ENCODE measurements at regions not wholly inside any gene's neighbourhood (a gene's known extent, or its start where the extent isn't known, plus 50 kb on each side); places are given as distances from the start of the nearest gene placed in this dataset.

GRCh38 chr20:56928007-56928406 is 298.9 kb downstream of the TFAP2C start:
- no peak for DNase-seq (ENCODE audit: low read depth, low spot score)
- H3K4me1 Mint-ChIP-seq = peaks cover 69% of the 10 kb centered on the region
- no peak for TF ChIP-seq CTCF (conservative IDR thresholded peaks at IDR 0.05)
- H3K4me3 Mint-ChIP-seq = peak overlapping the region; percentile 7
- no peaks in the 10 kb centered on the region for H3K36me3 Mint-ChIP-seq (ENCODE audit: low read depth)
- H3K27me3 Mint-ChIP-seq (ENCODE audit: low read depth) = peaks cover 96% of the 10 kb centered on the region
- no peaks in the 10 kb centered on the region for H3K9me3 Mint-ChIP-seq
- no peak overlapping the region for H3K27ac Mint-ChIP-seq (ENCODE audit: unreplicated experiment)

- Mint-ChIP-seq H3K36me3 (ENCODE audit: low read depth) (no peaks in the 10 kb centered on the region), H3K4me1 (peaks cover 70% of the 10 kb centered on the region), H3K9me3 (no peaks in the 10 kb centered on the region), H3K27me3 (ENCODE audit: low read depth) (peaks cover 94% of the 10 kb centered on the region), H3K27ac (ENCODE audit: unreplicated experiment) (no peak overlapping the region), H3K4me3 (no peak overlapping the region)
- no peak for DNase-seq (ENCODE audit: low read depth, low spot score)
- TF ChIP-seq CTCF (conservative IDR thresholded peaks at IDR 0.05) = no peak
Observed at GRCh38 chr20:56929606-56930005, 300.5 kb downstream of the TFAP2C start.

GRCh38 chr20:56930876-56931275 is 301.8 kb downstream of the TFAP2C start:
- H3K27ac Mint-ChIP-seq (ENCODE audit: unreplicated experiment) = no peak overlapping the region
- H3K4me3 Mint-ChIP-seq = peak overlapping the region; percentile 35
- H3K4me1 Mint-ChIP-seq = peaks cover 69% of the 10 kb centered on the region
- TF ChIP-seq CTCF (conservative IDR thresholded peaks at IDR 0.05) = no peak
- no peak for DNase-seq (ENCODE audit: low read depth, low spot score)
- H3K27me3 Mint-ChIP-seq (ENCODE audit: low read depth) = peaks cover 95% of the 10 kb centered on the region
- H3K36me3 Mint-ChIP-seq (ENCODE audit: low read depth) = no peaks in the 10 kb centered on the region
- no peaks in the 10 kb centered on the region for H3K9me3 Mint-ChIP-seq

- H3K9me3 Mint-ChIP-seq = no peaks in the 10 kb centered on the region
- H3K27me3 Mint-ChIP-seq (ENCODE audit: low read depth) = peaks cover 92% of the 10 kb centered on the region
- H3K27ac Mint-ChIP-seq (ENCODE audit: unreplicated experiment) = peak overlapping the region; percentile 43
- TF ChIP-seq CTCF (conservative IDR thresholded peaks at IDR 0.05) = no peak
- H3K4me1 Mint-ChIP-seq = peaks cover 57% of the 10 kb centered on the region
- no peak for DNase-seq (ENCODE audit: low read depth, low spot score)
- H3K36me3 Mint-ChIP-seq (ENCODE audit: low read depth) = no peaks in the 10 kb centered on the region
- peak overlapping the region; percentile 35 for H3K4me3 Mint-ChIP-seq
Observed at GRCh38 chr20:56932575-56933330, 303.6 kb downstream of the TFAP2C start.

- no peak for DNase-seq (ENCODE audit: low read depth, low spot score)
- Mint-ChIP-seq H3K9me3 (no peaks in the 10 kb centered on the region), H3K27ac (ENCODE audit: unreplicated experiment) (peak overlapping the region; percentile 54), H3K36me3 (ENCODE audit: low read depth) (no peaks in the 10 kb centered on the region), H3K4me3 (peak overlapping the region; percentile 7), H3K27me3 (ENCODE audit: low read depth) (peaks cover 90% of the 10 kb centered on the region), H3K4me1 (peaks cover 58% of the 10 kb centered on the region)
- no peak for TF ChIP-seq CTCF (conservative IDR thresholded peaks at IDR 0.05)
Observed at GRCh38 chr20:56933331-56933698, 304.2 kb downstream of the TFAP2C start.
